ENCODE measurements at regions not wholly inside any gene's neighbourhood (a gene's known extent, or its start where the extent isn't known, plus 50 kb on each side); places are given as distances from the start of the nearest gene placed in this dataset.

GRCh38 chr22:34068001-34068400 lies 147.7 kb upstream of the LARGE1 start:
- TF ChIP-seq CTCF (conservative IDR thresholded peaks at IDR 0.05; ENCODE audit: control insufficient read depth, insufficient read depth, low read depth, low read length), result no peak
- DNase-seq (ENCODE audit: low read depth), result no peak
- no peak overlapping the region for H3K4me3 ChIP-seq (ENCODE audit: control insufficient read depth, low read depth, low read length)

- no peak overlapping the region for H3K4me3 ChIP-seq (ENCODE audit: control insufficient read depth, low read depth, low read length)
- no peak for TF ChIP-seq CTCF (conservative IDR thresholded peaks at IDR 0.05; ENCODE audit: control insufficient read depth, insufficient read depth, low read depth, low read length)
- DNase-seq (ENCODE audit: low read depth), result no peak
Measured at GRCh38 chr22:34070051-34070450, 149.8 kb upstream of the LARGE1 start.

GRCh38 chr22:34070531-34070930 lies 150.3 kb upstream of the LARGE1 start:
- H3K4me3 ChIP-seq (ENCODE audit: control insufficient read depth, low read depth, low read length), result no peak overlapping the region
- TF ChIP-seq CTCF (conservative IDR thresholded peaks at IDR 0.05; ENCODE audit: control insufficient read depth, insufficient read depth, low read depth, low read length), result no peak

GRCh38 chr22:34072585-34072984 lies 152.3 kb upstream of the LARGE1 start:
- TF ChIP-seq CTCF (conservative IDR thresholded peaks at IDR 0.05; ENCODE audit: control insufficient read depth, insufficient read depth, low read depth, low read length), result no peak
- DNase-seq (ENCODE audit: low read depth), result no peak
- H3K4me3 ChIP-seq (ENCODE audit: control insufficient read depth, low read depth, low read length), result no peak overlapping the region

More at GRCh38 chr22:34070531-34070930, 150.3 kb upstream of the LARGE1 start:
- no peak for DNase-seq (ENCODE audit: low read depth)

- DNase-seq (ENCODE audit: low read depth), result no peak
- TF ChIP-seq CTCF (conservative IDR thresholded peaks at IDR 0.05; ENCODE audit: control insufficient read depth, insufficient read depth, low read depth, low read length), result no peak
- no peak overlapping the region for H3K4me3 ChIP-seq (ENCODE audit: control insufficient read depth, low read depth, low read length)
Measured at GRCh38 chr22:34080433-34080832, 160.2 kb upstream of the LARGE1 start.

- TF ChIP-seq CTCF (conservative IDR thresholded peaks at IDR 0.05; ENCODE audit: control insufficient read depth, insufficient read depth, low read depth, low read length), result no peak
- DNase-seq (ENCODE audit: low read depth), result no peak
- H3K4me3 ChIP-seq (ENCODE audit: control insufficient read depth, low read depth, low read length), result no peak overlapping the region
Measured at GRCh38 chr22:34096770-34097169, 176.5 kb upstream of the LARGE1 start.

GRCh38 chr22:34099278-34099677 lies 179.0 kb upstream of the LARGE1 start:
- no peak for DNase-seq (ENCODE audit: low read depth)
- no peak for TF ChIP-seq CTCF (conservative IDR thresholded peaks at IDR 0.05; ENCODE audit: control insufficient read depth, insufficient read depth, low read depth, low read length)
- no peak overlapping the region for H3K4me3 ChIP-seq (ENCODE audit: control insufficient read depth, low read depth, low read length)
